ENCODE measurements at regions not wholly inside any gene's neighbourhood (a gene's known extent, or its start where the extent isn't known, plus 50 kb on each side); places are given as distances from the start of the nearest gene placed in this dataset.
A peak's percentile ranks its signal among the peaks of the same experiment; 100 is the strongest.

GRCh38 chr17:79212149-79213087 lies 137.8 kb downstream of the ENGASE start:
- DNase-seq: no peak

- no peak for DNase-seq
These were observed 136.6 kb downstream of the ENGASE start for GRCh38 chr17:79211061-79211770.

- DNase-seq: no peak
These were observed 136.0 kb downstream of the ENGASE start for GRCh38 chr17:79210638-79211037.

- DNase-seq: no peak
These were observed 133.3 kb downstream of the ENGASE start for GRCh38 chr17:79207960-79208359.

- no peak for DNase-seq
These were observed 131.1 kb downstream of the ENGASE start for GRCh38 chr17:79205688-79206205.

- DNase-seq: no peak
These were observed 129.6 kb downstream of the ENGASE start for GRCh38 chr17:79204261-79204660.

- DNase-seq: no peak
These were observed 129.0 kb downstream of the ENGASE start for GRCh38 chr17:79203657-79204056.

- DNase-seq: no peak
These were observed 128.4 kb downstream of the ENGASE start for GRCh38 chr17:79203016-79203415.

- DNase-seq: peak; percentile 45
These were observed 127.9 kb downstream of the ENGASE start for GRCh38 chr17:79202480-79202879.

- DNase-seq: no peak
These were observed 127.1 kb downstream of the ENGASE start for GRCh38 chr17:79201536-79202227.

- DNase-seq: no peak
These were observed 126.5 kb downstream of the ENGASE start for GRCh38 chr17:79201119-79201518.

GRCh38 chr17:79196913-79197312 lies 122.3 kb downstream of the ENGASE start:
- no peak for DNase-seq

- peak; percentile 80 for DNase-seq
These were observed 118.1 kb downstream of the ENGASE start for GRCh38 chr17:79192503-79193351.

- peak; percentile 39 for DNase-seq
These were observed 116.8 kb downstream of the ENGASE start for GRCh38 chr17:79191270-79191934.

- no peak for DNase-seq
These were observed 114.7 kb downstream of the ENGASE start for GRCh38 chr17:79189305-79189704.

- DNase-seq: no peak
These were observed 114.1 kb downstream of the ENGASE start for GRCh38 chr17:79188685-79189084.

GRCh38 chr17:79188048-79188447 lies 113.4 kb downstream of the ENGASE start:
- peak; percentile 65 for DNase-seq

- DNase-seq: no peak
These were observed 112.6 kb downstream of the ENGASE start for GRCh38 chr17:79187186-79187585.

GRCh38 chr17:79186406-79186805 lies 111.8 kb downstream of the ENGASE start:
- DNase-seq: no peak

GRCh38 chr17:79185671-79186070 lies 111.0 kb downstream of the ENGASE start:
- no peak for DNase-seq

GRCh38 chr17:79184219-79184618 lies 109.6 kb downstream of the ENGASE start:
- DNase-seq: no peak
